ENCODE measurements at regions not wholly inside any gene's neighbourhood (a gene's known extent, or its start where the extent isn't known, plus 50 kb on each side); places are given as distances from the start of the nearest gene placed in this dataset.
"Not testable (repeated sequence)": the region's sequence is repeated elsewhere in the genome, so short reads cannot be mapped to it uniquely, and the experiment has no call there.

- intact Hi-C loops (cut with DNase I; ENCODE audit: low total_unique reads) = no loop called here
- no peaks in the 10 kb centered on the region for H3K4me1 ChIP-seq
- TF ChIP-seq CTCF (IDR thresholded peaks at IDR 0.05) = no peak
- TF ChIP-seq POLR2A (IDR thresholded peaks at IDR 0.05) = no peak
- no peaks in the 10 kb centered on the region for H3K27me3 ChIP-seq
- no peaks in the 10 kb centered on the region for H3K36me3 ChIP-seq (ENCODE audit: low read depth, missing control alignments)
- H3K4me3 ChIP-seq = no peak overlapping the region
- WGBS, 2 donors = 31 to 57% methylated on average over 1 of the region's 1 CpG
- H3K9me3 ChIP-seq = no peaks in the 10 kb centered on the region
- H3K27ac ChIP-seq = no peak overlapping the region
- DNase-seq = no peak
Observed at GRCh38 chrX:131845771-131846170, 177.3 kb upstream of the STK26 start.

- H3K4me3 ChIP-seq; H3K9me3 ChIP-seq; H3K4me1 ChIP-seq; H3K27me3 ChIP-seq; DNase-seq; H3K36me3 ChIP-seq (ENCODE audit: low read depth, missing control alignments); H3K27ac ChIP-seq; intact Hi-C loops (cut with DNase I; ENCODE audit: low total_unique reads): not testable (repeated sequence)
- 72 to 77% methylated on average over 3 to 10 of the region's 10 CpGs for WGBS, 2 donors
Observed at GRCh38 chrX:131850964-131851363, 172.1 kb upstream of the STK26 start.

GRCh38 chrX:131853440-131853839 lies 169.7 kb upstream of the STK26 start:
- Histone ChIP-seq H3K4me1 (no peaks in the 10 kb centered on the region), H3K27me3 (no peaks in the 10 kb centered on the region), H3K27ac (no peak overlapping the region), H3K4me3 (no peak overlapping the region), H3K36me3 (ENCODE audit: low read depth, missing control alignments) (no peaks in the 10 kb centered on the region), H3K9me3 (no peaks in the 10 kb centered on the region)
- TF ChIP-seq POLR2A (IDR thresholded peaks at IDR 0.05) (no peak), CTCF (IDR thresholded peaks at IDR 0.05) (no peak)
- no peak for DNase-seq
- intact Hi-C loops (cut with DNase I; ENCODE audit: low total_unique reads) = no loop called here
- WGBS, 2 donors = 78 to 81% methylated on average over 4 of the region's 4 CpGs

GRCh38 chrX:131854581-131854980 lies 168.5 kb upstream of the STK26 start:
- DNase-seq = no peak
- no peaks in the 10 kb centered on the region for H3K9me3 ChIP-seq

GRCh38 chrX:131861088-131861787 lies 161.9 kb upstream of the STK26 start:
- no peaks in the 10 kb centered on the region for H3K9me3 ChIP-seq
- H3K4me1 ChIP-seq = no peaks in the 10 kb centered on the region
- no peaks in the 10 kb centered on the region for H3K27me3 ChIP-seq
- TF ChIP-seq POLR2A (IDR thresholded peaks at IDR 0.05) = no peak
- no peak for TF ChIP-seq CTCF (IDR thresholded peaks at IDR 0.05)
- H3K27ac ChIP-seq = no peak overlapping the region
- intact Hi-C loops (cut with DNase I; ENCODE audit: low total_unique reads) = no loop called here
- 81 to 96% methylated on average over 6 of the region's 6 CpGs for WGBS, 2 donors
- no peak for DNase-seq
- no peak overlapping the region for H3K4me3 ChIP-seq
- no peaks in the 10 kb centered on the region for H3K36me3 ChIP-seq (ENCODE audit: low read depth, missing control alignments)

More at GRCh38 chrX:131854581-131854980, 168.5 kb upstream of the STK26 start:
- Histone ChIP-seq H3K27me3 (no peaks in the 10 kb centered on the region), H3K4me1 (no peaks in the 10 kb centered on the region), H3K4me3 (no peak overlapping the region), H3K36me3 (ENCODE audit: low read depth, missing control alignments) (no peaks in the 10 kb centered on the region), H3K27ac (no peak overlapping the region)
- TF ChIP-seq POLR2A (IDR thresholded peaks at IDR 0.05) (no peak), CTCF (IDR thresholded peaks at IDR 0.05) (no peak)
- intact Hi-C loops (cut with DNase I; ENCODE audit: low total_unique reads) = no loop called here
